ENCODE measurements at regions not wholly inside any gene's neighbourhood (a gene's known extent, or its start where the extent isn't known, plus 50 kb on each side); places are given as distances from the start of the nearest gene placed in this dataset.

DNA sequence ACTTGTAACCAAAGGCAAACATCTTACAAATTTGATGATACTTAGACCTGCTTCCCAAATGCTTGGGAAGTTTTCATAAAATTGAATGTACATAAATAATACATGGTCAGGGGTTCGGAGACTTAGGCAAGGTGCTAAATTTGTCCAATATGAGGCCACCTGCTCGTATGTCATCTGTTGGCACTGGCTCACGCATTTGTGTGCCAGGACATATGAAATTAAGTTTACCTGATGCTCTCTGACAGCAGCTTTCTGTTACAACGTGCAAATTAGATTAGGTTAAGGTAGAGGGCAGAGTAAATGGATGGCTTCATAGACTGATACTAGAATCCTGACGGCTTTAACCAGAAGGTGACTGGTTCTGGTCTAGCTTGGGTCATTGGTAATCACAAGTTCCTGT is 970.3 kb upstream of the RBFOX1 start:
- TF ChIP-seq, protein P1, sequence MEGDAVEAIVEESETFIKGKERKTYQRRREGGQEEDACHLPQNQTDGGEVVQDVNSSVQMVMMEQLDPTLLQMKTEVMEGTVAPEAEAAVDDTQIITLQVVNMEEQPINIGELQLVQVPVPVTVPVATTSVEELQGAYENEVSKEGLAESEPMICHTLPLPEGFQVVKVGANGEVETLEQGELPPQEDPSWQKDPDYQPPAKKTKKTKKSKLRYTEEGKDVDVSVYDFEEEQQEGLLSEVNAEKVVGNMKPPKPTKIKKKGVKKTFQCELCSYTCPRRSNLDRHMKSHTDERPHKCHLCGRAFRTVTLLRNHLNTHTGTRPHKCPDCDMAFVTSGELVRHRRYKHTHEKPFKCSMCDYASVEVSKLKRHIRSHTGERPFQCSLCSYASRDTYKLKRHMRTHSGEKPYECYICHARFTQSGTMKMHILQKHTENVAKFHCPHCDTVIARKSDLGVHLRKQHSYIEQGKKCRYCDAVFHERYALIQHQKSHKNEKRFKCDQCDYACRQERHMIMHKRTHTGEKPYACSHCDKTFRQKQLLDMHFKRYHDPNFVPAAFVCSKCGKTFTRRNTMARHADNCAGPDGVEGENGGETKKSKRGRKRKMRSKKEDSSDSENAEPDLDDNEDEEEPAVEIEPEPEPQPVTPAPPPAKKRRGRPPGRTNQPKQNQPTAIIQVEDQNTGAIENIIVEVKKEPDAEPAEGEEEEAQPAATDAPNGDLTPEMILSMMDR (IDR thresholded peaks at IDR 0.05; ENCODE audit: low read depth, low read length): no peak
- no peak overlapping the region for H3K4me3 ChIP-seq (ENCODE audit: low read depth, low read length)

DNA sequence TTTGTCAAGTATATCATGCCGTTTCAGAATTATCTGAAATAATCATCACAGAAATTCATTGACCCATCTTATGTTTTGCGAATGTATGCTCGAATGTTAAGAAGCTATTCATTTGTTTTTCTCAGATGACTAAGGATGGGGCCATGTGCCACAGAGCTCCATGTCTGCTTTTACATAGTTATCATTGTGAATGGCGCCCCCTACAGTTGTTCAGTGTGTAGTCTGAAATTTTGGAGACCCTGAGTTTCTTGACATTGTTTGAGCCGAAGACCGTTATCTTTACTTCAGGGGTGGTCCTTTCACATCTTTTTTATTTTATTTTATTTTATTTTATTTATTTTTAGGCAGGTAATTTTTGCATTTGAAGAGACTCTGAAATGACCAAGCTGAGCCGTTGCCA is 972.0 kb upstream of the RBFOX1 start:
- TF ChIP-seq, protein P1 (IDR thresholded peaks at IDR 0.05; ENCODE audit: low read depth, low read length): no peak

DNA sequence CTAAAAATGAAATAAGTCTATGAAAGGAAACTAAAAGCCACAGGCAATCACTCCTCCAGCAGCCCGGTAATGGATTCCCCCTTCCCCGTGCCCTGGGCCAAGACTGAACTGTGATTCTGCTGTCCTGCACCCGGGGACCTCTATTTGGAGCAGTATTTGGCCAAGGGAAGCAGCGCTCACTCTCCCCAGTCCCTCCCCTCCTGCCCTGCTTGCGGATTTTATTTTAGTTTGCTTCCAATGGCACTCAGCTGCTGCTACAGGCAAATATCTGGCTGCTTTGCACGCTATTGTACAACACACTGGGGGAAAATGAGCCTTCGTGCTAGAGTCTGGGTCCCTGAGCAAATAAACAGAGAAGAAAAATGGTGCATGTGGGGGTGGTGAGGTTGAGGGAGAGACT is 975.7 kb upstream of the RBFOX1 start:
- TF ChIP-seq, protein P1 (IDR thresholded peaks at IDR 0.05; ENCODE audit: low read depth, low read length): no peak
- no peak overlapping the region for H3K4me3 ChIP-seq (ENCODE audit: low read depth, low read length)

More for the DNA sequence above, 972.0 kb upstream of the RBFOX1 start:
- no peak overlapping the region for H3K4me3 ChIP-seq (ENCODE audit: low read depth, low read length)

DNA sequence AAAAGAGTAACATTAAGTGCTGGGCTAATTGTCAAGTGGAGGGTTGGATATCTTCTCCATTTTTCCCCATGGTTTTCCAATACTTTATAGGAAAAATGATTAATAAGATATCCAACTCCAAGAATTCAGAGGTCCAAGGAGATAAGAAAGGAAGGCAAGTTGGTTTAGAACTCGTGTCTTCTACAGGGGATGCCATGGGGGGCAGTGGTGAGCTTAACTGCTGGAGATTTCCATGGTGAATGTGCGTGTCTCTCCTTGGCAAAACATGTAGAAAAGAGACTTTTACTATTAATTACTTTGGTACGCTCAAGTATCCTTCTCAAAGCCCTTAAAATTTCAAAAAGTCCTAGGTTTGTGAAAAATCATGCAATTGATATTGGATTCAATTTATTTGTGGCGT is 982.9 kb upstream of the RBFOX1 start:
- TF ChIP-seq, protein P1 (IDR thresholded peaks at IDR 0.05; ENCODE audit: low read depth, low read length): no peak
- no peak overlapping the region for H3K4me3 ChIP-seq (ENCODE audit: low read depth, low read length)

DNA sequence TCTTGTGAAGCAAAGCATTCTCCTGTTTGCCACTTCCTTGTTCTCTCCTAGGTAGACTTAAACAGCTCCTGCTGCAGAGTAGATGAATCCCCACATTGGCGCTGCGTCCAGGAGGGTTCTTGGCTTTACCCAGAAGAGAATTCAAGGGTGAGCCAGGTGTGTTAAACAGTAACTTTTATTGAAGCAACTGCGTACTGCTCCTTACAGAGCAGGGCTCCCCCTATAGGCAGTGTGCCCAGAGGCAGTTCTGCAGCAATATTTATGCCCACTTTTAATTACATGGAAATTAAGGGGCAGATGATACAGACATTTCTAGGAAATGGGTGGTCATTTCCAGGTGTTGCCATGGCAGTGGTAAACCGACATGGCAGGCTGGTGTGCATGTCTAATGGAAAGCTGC is 987.6 kb upstream of the RBFOX1 start:
- TF ChIP-seq, protein P1 (IDR thresholded peaks at IDR 0.05; ENCODE audit: low read depth, low read length): no peak
- H3K4me3 ChIP-seq (ENCODE audit: low read depth, low read length): no peak overlapping the region

DNA sequence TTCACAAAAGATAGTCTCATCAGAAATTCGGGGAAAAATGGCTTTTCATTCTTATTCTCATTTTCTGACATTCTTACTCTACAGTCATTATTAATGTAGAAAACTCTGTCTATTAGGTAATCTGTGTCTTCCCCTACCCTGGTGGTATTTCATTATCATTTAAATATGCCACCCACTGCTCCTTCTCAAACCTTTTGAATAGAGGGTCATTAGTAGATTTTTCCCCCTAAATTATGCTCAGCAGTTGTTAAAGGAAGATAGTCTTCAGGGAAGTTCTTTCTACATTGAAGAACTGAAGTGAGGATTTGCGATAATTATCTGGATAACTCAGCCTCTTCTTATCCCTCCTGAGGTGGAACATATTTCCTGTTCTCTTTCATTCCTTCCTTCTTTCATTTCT is 989.5 kb upstream of the RBFOX1 start:
- no peak overlapping the region for H3K4me3 ChIP-seq (ENCODE audit: low read depth, low read length)

DNA sequence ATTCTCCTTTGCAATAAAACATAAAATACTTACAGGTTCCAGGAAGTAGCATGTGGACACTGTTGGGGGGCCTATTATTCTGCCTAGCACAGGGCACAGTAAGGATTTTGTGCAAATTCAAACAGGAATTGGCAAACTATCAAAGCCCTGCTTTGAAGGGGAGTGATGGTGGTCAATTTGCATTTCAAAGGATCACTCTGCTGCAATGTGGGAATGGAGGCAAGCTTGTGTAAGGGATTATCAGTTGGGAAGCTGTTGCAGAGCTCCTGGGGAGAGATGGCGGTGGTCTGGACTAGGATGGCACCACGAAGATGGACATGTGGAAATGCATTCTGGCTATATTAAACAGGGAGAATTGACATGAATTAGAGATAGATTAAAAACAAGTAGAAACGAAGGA is 990.7 kb upstream of the RBFOX1 start:
- TF ChIP-seq, protein P1 (IDR thresholded peaks at IDR 0.05; ENCODE audit: low read depth, low read length): no peak
- no peak overlapping the region for H3K4me3 ChIP-seq (ENCODE audit: low read depth, low read length)

More for the DNA sequence above, 989.5 kb upstream of the RBFOX1 start:
- TF ChIP-seq, protein P1 (IDR thresholded peaks at IDR 0.05; ENCODE audit: low read depth, low read length): no peak

Data from WI38 (cell line).